ENCODE measurements at regions not wholly inside any gene's neighbourhood (a gene's known extent, or its start where the extent isn't known, plus 50 kb on each side); places are given as distances from the start of the nearest gene placed in this dataset.

DNA sequence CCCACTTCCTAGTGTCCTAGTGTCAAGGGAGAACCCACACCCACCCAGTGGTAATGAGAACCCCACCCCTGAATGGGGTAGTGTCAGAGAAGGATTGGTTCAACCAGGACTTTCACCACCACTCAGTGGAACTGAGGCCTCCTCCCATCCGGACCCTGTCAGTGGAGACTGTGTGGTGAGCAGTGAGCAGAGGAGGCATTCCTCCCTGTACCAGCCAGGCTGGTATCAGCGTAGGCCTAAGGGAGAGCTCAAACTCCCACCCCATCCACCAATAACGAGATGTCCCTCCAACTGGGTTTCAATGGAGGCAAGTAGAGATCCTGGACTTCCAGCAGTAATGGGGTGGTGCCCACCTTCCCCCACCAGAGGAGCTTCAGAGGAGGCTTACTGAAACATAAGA, 1171.4 kb downstream of the TBC1D22A start:
- TF ChIP-seq CTCF (IDR thresholded peaks at IDR 0.05; ENCODE audit: insufficient read depth, low read length) (no peak), POLR2AphosphoS5 (IDR thresholded peaks at IDR 0.05; ENCODE audit: low read depth) (no peak)

Data from HL-60 (cell line).